SIG-M5 (cell line): ENCODE measurements at regions not wholly inside any gene's neighbourhood (a gene's known extent, or its start where the extent isn't known, plus 50 kb on each side); places are given as distances from the start of the nearest gene placed in this dataset.

Source experiments
- DNase-seq: peaks from one replicate; lab custom pipeline; 2025; lab: John Stamatoyannopoulos, UW

DNA sequence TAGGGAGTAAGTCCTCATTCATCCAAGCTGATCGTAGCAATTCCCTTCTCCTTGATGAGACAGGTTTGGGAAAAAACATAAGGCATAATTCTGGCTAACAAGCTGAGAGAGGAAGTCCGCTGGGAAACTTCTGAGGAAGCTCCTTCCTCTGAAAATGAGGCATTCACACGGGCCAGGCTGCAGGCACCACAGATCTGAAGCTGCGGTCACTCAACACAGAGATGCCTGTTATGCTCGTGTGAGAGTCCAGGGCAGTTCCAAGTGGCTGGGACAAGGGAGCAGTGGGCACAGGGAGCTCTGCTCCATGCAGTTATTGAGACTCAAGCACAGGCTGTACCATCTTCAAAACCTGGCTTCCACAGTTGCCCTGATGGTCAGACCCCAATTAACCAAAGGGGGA, 200.9 kb upstream of the ID2 start:
- DNase-seq: no peak

DNA sequence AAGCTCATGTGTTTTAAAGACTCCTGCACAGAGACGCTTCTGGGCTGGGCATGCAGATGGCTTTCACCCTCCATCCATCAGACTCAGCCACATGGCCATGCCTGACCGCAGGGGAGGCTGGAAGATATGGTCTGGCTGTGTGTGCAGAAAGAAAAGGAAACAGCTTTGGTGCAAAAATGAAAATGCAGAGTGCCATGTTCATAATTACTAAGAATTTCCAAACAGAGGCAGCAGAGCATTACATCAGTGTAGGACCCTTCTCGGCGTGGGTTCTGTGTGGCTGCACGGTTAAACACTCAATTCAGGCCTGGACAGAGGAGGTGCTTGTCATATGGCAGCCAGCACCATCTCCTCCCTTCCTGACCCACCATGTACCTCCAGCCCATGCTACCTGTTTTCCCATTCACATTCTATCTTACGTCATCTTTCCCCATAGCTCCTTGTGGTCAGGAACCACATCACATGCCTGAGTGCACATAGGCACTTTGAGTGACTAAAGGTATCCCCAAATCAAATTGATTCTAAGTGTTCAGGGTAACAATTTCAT, 200.3 kb upstream of the ID2 start:
- no peak for DNase-seq

DNA sequence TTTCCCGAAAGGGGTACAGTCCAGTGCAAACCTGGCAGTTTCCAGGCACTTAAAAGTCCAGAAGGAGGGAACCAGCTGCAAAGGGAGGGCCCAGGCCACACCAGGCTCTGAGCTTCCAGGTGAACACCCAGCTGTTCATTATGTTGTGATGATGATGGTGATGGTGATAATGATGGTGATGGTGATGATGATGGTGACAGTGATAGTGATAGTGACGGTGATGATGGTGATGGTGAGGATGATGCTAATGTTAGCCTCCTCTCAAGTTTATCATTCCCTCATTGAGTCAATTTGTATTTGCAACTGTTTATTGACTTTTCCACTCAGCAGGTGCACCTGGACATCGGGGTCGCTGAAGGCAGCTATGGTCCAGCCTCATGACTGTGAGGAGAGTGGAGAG, 199.4 kb upstream of the ID2 start:
- DNase-seq: no peak

DNA sequence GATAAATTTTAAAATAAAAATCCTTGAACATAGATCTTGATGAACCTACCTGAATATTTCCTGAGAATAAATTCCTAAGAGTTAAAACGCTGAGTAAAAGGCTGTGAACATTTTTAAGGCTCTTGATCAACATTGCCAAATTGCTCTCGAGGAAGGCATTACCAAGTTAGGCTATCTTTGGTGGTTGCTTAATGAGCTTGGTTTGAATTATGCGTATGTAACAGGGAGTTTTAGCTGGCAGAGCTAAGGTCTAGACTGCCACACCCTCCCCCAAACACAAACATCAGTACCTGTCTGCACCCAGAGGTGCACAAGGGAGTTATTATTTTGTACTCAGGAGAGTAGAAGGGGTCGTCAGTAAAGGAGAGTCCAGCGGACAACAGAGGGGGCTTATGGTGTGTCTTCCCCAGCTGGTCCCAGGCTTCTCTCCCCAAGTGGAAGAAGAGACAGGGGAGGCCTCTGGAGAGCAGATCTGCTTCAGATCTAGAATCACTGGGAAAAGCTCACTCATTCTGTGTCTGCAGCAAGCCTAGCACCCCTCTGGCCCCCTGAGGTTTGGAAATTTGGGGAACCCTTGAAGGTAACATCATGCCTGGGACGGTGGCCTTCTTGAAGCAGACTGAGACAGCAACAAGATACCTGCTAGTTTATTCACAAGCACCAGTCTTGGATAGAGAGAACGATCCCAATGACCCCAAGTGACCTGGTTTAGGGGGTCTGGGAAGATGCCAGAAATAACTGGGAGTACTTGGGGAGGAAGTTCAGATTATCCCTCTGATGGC, 197.2 kb upstream of the ID2 start:
- DNase-seq: no peak

DNA sequence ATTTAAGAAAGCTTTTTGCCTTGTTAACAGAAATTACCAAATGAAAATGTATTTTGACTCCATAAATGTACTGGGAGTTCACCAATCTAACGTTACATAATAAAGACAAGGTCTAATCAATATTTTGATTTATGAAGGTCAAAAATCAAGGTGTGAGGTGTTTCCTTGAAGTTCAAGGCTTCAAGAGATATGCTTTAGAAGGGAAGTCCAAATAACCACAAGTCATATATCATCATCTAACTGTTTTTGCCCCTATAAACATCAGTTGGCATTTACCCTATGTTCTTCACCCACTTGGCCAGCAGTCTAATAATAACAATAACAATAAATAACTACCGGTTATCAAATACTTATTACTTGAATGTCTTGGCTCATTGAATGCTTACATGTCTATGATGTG, 196.1 kb upstream of the ID2 start:
- no peak for DNase-seq

DNA sequence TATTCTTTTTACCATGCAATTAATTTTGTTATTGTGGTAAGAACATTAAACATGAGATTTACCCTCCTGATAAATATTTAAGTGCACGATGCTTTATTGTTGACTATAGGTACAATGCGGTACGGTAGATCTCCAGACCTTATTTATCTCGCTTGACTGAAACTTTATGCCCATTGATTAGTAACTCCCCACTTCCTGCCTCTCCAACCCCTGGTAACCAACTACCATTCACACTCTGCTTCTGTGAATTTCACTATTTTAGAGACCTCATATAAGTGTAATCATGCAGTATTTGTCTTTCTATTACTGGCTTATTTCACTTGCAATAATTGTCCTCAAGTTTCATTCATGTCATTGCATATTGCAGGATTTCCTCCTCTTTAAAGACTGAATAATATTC, 195.7 kb upstream of the ID2 start:
- no peak for DNase-seq

DNA sequence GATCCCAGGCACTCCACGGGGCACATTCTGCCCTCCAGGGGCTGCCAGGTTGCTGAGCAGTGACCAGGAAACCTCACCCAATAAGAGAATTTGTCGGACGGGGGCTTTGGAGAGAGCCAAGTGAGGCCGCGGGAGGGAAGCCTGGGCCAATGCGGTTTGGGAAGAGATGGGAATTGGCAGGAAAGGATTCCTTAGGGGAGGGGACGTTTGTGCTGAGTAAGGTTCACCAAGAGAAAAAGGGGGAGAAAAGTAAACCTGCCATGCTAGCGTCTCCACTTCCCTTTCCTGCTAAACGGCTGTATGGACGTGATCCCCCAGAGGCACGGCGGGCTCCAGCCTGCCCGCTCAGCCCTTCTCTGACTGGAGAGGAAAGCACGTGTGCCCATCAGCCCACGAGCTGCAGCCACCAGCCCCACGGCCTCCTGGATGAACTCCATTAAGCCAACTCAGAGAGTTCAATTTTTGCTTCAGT, 194.4 kb upstream of the ID2 start:
- no peak for DNase-seq

DNA sequence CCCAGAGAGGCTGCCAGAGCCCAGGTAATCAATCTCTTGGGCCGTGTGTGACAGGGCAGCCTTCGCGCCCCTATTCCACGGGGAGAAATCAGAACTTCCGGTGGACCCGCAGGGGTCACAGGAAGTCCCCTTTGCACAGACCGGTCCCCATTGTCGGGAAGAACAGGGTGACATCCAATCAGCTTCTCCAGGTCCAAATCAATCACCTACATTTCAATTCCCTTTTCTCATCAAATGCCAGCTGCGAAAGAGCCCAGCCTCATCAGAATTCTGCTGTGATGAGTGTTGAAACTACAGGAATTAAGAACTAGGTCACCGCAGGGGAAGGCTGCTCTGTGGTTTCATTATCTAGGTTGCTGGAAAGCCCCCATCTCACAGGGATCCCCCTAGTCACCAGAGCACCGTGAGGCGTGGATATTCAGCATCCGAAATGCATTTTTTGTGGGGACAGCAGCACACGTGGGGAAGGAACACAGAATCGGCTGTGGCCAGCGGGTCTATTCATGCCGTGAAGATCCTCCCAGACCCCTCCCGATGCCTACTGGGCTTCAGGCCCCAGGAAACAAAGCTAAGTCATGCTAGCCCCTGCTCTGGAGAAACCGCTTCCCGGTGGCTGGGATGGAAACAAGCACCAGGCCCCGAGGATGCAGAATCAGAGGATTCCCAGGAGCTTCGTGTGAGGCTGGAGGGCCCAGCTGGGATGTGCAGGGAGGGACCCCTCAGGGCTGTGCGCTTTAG, 193.7 kb upstream of the ID2 start:
- DNase-seq: no peak

DNA sequence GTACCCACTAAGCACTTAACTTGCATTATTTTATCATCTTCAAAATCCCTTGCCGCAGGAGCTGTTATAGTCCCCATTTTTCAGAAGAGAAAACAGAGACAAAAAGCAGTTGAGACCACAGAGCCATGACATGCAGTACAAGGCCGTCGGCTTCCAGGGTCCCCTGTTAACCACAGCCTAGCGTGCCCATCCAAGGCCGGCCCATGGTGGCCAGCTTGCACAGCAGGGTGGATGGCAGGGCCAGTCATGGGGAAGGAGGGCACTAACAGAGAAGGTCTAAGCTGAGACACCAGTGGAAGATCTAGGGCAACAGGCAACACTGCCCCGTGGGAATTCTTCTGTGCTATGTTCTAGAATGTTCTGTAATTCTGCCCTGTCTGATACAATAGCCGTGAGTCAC, 192.6 kb upstream of the ID2 start:
- DNase-seq: no peak

DNA sequence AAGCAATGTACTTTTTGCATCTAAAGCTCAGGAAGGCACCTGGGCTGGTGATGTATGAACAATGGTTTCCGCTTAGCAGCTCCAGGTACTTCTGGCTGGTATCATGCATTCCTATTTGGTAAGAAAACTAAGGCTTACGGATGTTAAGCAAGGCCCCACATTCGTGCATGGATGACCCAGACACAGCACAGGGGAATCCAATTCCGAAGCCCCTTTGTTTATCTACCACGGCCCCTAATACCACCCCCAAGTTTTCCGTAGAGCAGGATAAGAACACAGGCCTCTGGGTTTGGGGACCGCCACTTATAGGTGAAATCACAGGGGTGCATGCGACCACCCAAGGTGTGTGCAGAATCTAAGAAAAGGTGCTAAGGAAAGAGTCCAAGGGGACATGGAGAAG, 192.1 kb upstream of the ID2 start:
- DNase-seq: no peak

DNA sequence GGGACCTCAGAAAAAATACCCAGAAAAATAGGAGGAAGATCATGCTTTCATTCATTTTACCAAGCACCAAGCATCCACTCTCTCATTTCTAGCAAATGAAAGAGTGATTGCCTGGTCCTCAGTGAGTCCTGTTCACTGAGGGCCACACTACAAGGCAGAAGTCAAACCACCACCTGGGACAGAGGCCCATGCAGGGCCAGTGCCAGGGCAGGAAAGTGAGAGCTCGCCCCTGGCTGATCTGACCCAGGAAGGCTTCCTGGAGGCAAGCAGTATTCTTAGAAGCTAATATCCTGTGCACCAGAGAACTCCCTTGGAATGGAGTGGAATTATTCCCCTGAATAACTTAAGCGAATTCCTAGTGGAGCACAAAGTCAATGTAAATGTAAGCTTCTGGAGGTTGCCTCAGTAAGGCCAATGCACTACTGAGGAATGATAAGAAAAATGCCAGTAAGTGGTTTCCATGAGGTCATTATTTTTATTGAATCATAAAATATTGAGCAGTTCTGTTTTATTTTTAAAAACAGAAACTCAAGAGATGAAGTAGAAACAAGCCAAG, 191.6 kb upstream of the ID2 start:
- no peak for DNase-seq

DNA sequence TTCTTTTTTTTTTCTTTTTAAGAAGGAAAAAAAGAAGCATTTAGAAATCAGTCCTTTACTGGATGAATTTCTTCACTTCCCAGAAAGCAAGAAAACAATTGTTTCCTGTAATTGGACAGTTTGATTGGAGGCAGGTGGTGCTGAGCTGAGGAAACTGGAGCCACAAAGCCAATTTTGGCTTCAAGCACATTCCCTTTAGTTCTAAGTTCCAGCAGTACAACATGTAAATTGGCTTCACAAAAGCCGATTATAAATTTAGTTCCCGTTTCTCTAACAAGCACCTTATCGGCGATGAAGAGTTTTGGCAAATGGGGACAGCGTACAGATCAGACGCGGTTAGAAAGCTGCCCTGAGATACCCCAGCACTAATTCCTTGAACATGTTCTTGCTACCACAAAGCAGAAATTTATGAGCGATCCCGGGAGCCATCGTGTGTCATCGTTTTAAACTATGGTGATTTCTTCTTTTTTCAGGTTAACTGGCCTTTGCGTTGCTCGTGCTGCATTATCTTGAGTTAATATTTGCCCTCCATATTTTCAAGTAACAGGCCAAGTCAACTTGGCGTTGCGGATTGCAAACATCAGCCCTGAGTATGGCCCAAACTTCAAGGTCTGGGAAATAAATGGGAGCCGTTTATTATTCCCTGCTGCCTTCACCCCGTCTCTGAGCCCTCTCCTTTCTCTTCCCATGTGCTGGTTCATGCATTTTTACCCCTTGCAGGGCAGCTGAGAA, 190.4 kb upstream of the ID2 start:
- DNase-seq: no peak

DNA sequence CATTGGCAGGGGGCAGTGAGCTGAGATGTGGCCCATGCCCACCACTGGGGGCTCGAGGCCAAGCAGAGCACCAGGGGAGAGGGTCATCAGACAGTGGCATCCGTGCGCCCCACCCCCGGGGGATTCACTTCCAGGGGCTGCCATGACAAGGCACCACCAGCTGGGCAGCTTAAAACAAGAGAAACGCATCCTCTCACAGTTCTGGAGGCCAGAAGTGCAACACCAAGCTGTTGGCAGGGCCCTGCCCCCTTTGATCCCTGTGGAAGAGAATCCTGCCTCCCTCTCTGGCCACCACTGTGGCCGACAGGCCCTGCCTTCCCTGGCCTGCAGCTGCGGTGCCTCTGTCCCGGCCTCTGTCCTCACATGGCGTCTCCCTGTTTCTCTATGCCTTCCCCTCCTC, 187.7 kb upstream of the ID2 start:
- DNase-seq: no peak

DNA sequence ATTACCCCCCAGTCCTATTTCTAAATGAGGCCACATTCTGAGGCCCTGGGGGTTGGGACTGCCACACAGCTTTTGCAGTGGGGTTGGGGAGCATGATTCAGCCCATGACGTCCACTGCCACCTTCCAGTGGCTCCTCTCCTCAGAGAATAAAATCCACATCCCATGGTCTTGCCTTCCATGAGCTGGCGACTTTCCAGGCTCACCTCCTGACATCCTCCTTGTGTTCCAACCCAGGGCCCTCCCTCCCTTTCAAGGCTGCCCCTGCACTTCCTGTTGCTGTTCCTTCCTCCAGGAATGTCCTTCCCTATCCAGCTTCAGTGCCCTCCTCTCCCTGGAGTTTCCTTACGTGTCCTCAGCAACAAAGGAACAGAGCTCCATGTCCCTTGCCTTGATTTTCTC, 187.3 kb upstream of the ID2 start:
- no peak for DNase-seq

DNA sequence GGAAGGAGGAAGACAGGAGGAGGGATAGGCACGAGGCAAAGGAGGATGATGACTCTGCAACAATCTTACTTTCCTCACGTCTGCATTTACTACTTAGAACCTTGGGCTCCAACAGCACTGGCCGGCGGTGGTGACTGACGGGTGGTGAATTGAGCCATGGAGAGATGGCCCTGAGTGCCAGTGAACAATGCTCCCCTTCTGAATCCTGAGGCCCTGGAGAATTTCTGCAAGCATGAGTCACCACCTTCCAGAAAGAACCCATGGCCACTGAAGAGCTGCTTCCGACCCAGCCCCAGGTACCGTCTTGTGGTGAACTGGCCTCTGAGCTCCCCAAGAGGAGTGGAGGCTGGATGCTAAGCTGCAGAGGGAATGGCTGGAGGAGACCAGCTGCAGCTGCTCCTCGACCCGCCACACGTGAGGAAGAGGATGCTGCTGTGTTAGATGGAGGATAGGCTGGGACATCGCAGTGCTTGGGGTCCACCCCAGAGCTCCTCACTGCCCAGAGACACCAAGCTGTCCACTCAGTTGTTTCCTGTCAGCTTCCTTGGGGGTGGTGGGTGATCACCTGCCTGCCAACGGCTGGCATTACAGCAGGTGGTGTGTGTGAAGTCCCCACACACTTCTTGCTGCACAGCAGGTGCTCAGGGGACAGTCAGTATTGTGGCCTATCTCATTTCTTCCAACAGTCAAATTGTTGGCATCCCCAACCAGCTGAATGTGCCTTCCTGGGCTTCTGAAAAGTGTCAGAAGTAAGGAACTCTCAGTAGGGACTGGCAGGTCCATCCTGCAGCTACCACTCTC, 186.5 kb upstream of the ID2 start:
- no peak for DNase-seq

DNA sequence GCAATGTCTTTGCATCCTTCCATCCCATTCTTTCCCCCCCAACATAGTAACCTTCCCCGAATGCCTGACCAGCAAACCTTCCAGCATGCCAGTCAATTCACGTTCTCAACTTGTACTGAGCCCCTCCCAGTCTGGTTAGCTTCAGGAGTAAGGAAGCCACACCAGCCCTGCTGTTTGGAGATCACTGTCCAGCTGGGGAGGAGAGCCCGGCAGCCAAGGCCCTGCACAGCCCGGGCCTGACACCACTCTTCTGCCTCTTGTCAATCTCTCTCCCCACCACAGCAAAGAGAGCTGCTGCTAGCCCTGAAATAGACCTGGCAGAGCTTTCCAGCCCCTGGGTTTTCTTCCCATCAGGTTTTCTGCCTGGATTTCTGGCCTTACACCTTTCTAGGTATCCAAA, 185.8 kb upstream of the ID2 start:
- no peak for DNase-seq

DNA sequence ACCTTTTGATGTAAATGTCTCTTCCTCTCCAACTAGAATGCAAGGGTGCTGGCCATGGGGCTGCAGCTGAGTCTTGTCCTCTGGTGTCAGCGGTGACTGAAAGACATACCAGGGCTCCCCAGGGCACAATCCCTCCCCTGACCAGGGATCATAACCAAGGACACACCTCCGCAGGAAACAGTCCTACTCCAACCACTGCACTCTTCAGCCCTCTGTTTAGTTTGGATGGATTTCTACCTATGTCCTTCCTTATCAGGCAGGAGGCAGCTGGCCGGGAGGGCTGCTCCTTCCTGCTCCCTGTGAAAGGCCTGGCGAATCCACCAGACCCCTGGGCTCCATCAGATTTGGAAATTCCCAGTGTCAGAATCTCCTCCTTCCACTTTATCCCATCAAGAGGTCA, 185.2 kb upstream of the ID2 start:
- DNase-seq: no peak

DNA sequence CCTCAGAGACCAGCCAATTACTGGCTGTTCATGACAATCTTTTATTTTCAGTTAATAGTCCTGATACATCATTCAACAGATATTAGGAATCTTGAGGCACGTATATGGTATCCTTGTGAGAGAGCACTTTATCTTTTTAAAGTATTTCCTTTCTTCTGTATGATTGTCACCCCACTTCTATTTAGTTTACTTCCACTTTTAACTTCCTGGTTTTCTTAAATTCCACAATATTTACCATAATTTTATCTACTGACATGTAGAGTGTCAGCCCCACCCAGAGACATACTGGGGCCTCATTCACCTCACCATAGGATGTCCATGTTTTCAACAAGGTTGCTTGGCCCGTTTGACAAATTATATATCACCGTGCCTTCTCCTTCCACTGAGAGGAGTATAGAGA, 182.9 kb upstream of the ID2 start:
- DNase-seq: no peak

DNA sequence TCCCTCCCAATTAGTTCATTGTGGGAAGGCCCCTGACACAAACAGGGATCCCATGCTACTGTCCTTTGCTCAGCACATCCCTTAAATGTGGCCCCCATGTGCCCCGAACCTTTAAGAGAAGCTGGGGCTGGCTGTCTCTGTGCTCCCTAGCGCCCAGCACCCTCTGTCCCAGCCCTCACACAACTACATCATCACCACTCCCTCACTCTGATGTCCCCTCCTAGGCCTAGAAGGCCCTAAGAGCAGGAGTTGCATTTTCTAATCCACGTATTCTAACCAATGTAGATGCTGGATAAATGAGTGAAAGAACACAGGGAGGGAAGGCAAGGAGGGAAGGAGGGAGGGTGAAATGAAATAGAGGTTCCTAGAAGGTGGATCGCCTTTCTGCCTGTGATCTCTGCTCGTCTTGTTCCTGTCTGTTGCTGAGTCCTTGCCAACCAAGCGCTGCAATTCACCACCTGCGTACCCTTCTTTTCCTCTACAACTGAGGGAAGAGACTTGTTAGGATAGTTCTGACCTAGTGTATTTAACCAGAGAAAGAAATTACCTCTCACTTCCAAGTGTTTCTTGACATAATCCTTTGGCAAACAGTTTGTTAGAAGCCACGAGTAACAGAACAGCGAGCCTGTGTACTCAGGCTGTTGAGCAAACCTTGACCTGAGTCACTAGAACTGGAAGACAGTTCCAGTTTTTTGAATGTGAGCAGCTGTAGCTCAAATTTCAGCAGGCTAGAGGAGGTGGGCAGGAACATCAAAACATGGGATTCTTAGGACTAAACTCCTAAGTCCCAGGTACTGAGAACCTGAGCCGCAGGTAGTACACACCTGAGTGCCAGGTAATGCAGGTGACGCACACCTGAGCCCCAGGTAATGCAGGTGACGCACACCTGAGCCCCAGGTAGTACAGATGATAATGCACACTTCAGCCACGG, 181.5 kb upstream of the ID2 start:
- no peak for DNase-seq

DNA sequence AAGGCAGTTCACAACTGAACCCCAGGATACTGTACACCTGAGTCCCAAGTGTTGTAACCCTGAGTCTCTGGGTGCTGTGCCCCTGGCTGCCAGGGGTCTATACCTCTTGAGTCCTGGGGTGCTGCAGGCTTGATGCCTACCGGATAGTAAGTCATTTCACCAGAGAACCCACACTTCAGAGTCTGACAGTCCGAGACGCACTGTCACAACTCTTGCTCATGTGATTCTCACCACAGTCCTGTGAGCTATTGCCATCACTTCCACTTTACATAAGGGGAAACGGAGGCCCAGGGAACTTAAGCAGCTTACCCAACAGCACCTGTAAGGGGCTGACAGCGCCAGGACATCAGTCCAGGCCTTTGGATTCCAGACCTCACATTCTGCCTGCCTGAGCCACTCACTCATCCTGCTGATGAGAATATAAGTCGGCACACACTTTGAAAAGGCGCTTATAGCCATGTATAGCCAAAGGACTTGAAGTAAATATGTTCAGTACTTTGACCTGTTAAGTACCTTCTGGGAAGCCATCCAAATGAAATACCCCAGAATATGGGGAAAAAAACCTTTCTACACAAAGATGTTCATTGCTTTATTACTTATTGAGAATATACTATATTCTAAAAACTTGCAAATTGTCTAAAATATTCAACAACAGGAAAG, 180.7 kb upstream of the ID2 start:
- DNase-seq: no peak
